ENCODE measurements at regions not wholly inside any gene's neighbourhood (a gene's known extent, or its start where the extent isn't known, plus 50 kb on each side); places are given as distances from the start of the nearest gene placed in this dataset.

- H3K4me1 ChIP-seq (ENCODE audit: low read depth, poor library complexity, severe bottlenecking): no peaks in the 10 kb centered on the region
- no peaks in the 10 kb centered on the region for H3K27me3 ChIP-seq (ENCODE audit: insufficient read depth, low read depth)
- H3K9ac ChIP-seq: no peak overlapping the region
- no peaks in the 10 kb centered on the region for H3K79me2 ChIP-seq (ENCODE audit: insufficient read depth, low read depth)
- H3K27ac ChIP-seq: no peak overlapping the region
- H4K20me1 ChIP-seq (ENCODE audit: insufficient read depth): no peaks in the 10 kb centered on the region
- no peak for TF ChIP-seq CTCF (conservative IDR thresholded peaks at IDR 0.05; ENCODE audit: low read depth, low read length)
- no peaks in the 10 kb centered on the region for H3K36me3 ChIP-seq (ENCODE audit: insufficient read depth)
- H3K4me2 ChIP-seq: no peak overlapping the region
- no peak overlapping the region for H2AFZ ChIP-seq (ENCODE audit: low read depth)
- no peak overlapping the region for H3K4me3 ChIP-seq (IDR thresholded peaks at IDR 0.05; ENCODE audit: insufficient read depth, low read depth, low read length)
Measured at GRCh38 chr9:75653335-75653734, 237.1 kb upstream of the PCSK5 start.

GRCh38 chr9:75653750-75654149 lies 236.7 kb upstream of the PCSK5 start:
- Histone ChIP-seq H3K4me3 (IDR thresholded peaks at IDR 0.05; ENCODE audit: insufficient read depth, low read depth, low read length) (no peak overlapping the region), H2AFZ (ENCODE audit: low read depth) (no peak overlapping the region), H3K36me3 (ENCODE audit: insufficient read depth) (no peaks in the 10 kb centered on the region), H3K27me3 (ENCODE audit: insufficient read depth, low read depth) (no peaks in the 10 kb centered on the region), H3K27ac (no peak overlapping the region), H3K4me2 (no peak overlapping the region), H3K4me1 (ENCODE audit: low read depth, poor library complexity, severe bottlenecking) (no peaks in the 10 kb centered on the region), H3K9ac (no peak overlapping the region), H4K20me1 (ENCODE audit: insufficient read depth) (no peaks in the 10 kb centered on the region), H3K79me2 (ENCODE audit: insufficient read depth, low read depth) (no peaks in the 10 kb centered on the region)
- no peak for TF ChIP-seq CTCF (conservative IDR thresholded peaks at IDR 0.05; ENCODE audit: low read depth, low read length)

GRCh38 chr9:75657015-75657414 lies 233.5 kb upstream of the PCSK5 start:
- H3K4me3 ChIP-seq (IDR thresholded peaks at IDR 0.05; ENCODE audit: insufficient read depth, low read depth, low read length): no peak overlapping the region
- TF ChIP-seq CTCF (conservative IDR thresholded peaks at IDR 0.05; ENCODE audit: low read depth, low read length): no peak

GRCh38 chr9:75658301-75658905 lies 232.1 kb upstream of the PCSK5 start:
- no peaks in the 10 kb centered on the region for H3K36me3 ChIP-seq (ENCODE audit: insufficient read depth)
- H4K20me1 ChIP-seq (ENCODE audit: insufficient read depth): no peaks in the 10 kb centered on the region
- H3K27me3 ChIP-seq (ENCODE audit: insufficient read depth, low read depth): no peaks in the 10 kb centered on the region
- no peak for TF ChIP-seq CTCF (conservative IDR thresholded peaks at IDR 0.05; ENCODE audit: low read depth, low read length)
- no peak overlapping the region for H3K4me2 ChIP-seq
- H2AFZ ChIP-seq (ENCODE audit: low read depth): no peak overlapping the region
- no peak overlapping the region for H3K4me3 ChIP-seq (IDR thresholded peaks at IDR 0.05; ENCODE audit: insufficient read depth, low read depth, low read length)
- H3K27ac ChIP-seq: no peak overlapping the region
- no peaks in the 10 kb centered on the region for H3K4me1 ChIP-seq (ENCODE audit: low read depth, poor library complexity, severe bottlenecking)
- no peaks in the 10 kb centered on the region for H3K79me2 ChIP-seq (ENCODE audit: insufficient read depth, low read depth)
- no peak overlapping the region for H3K9ac ChIP-seq

More at GRCh38 chr9:75657015-75657414, 233.5 kb upstream of the PCSK5 start:
- Histone ChIP-seq H3K4me2 (no peak overlapping the region), H2AFZ (ENCODE audit: low read depth) (no peak overlapping the region), H3K79me2 (ENCODE audit: insufficient read depth, low read depth) (no peaks in the 10 kb centered on the region), H3K36me3 (ENCODE audit: insufficient read depth) (no peaks in the 10 kb centered on the region), H4K20me1 (ENCODE audit: insufficient read depth) (no peaks in the 10 kb centered on the region), H3K4me1 (ENCODE audit: low read depth, poor library complexity, severe bottlenecking) (no peaks in the 10 kb centered on the region), H3K9ac (no peak overlapping the region), H3K27me3 (ENCODE audit: insufficient read depth, low read depth) (no peaks in the 10 kb centered on the region), H3K27ac (no peak overlapping the region)
